NCI-H1436 treated with DMSO at 0.1 percent for 48 hours (cell line): ENCODE measurements at regions not wholly inside any gene's neighbourhood (a gene's known extent, or its start where the extent isn't known, plus 50 kb on each side); places are given as distances from the start of the nearest gene placed in this dataset.

Source experiments
- DNase-seq: peaks from one replicate; lab custom pipeline; 2025; lab: John Stamatoyannopoulos, UW

- no peak for DNase-seq
Observed at GRCh38 chr1:213871179-213871578, 116.6 kb upstream of the PROX1 start.

GRCh38 chr1:213874789-213875188 is 113.0 kb upstream of the PROX1 start:
- no peak for DNase-seq

DNA sequence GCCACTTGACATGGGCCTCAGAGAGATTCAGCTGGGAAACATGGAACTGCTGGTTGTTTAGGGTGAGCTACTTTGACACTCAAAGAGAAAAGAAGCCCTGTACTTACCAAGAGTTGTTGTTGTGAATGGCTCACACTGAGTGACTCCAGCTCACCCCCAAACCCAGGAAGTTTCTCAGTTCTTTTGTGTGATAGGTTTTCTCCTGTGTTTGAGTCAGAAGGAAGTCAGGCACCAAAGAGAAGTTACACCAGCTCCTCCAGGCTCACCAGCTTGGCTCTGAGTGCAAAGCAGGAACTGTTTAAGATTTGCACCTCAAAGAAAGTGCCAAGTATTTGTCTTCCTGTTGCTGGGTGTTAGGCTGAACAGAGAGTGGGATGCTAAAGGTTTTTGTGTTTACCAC is 111.2 kb upstream of the PROX1 start:
- no peak for DNase-seq

DNA sequence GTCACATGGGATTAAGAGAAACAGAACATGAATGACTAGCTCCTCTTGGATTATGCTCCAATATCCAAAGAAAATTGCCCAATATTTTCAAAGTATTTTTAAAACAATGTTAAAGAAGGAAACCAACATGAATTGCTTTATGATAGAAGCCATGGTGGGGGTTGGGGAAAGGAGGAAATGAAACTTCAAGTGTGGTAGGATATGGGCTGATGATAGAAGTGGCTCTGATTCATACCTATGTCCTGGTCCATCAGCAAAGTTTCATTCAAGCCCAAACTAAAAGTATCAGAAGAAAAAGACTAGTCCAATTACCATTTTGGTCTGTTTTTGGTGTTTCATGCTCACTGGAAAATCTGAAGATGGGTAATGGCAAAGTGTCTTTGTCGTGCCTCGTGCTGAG is 104.2 kb upstream of the PROX1 start:
- no peak for DNase-seq

- no peak for DNase-seq
Observed at GRCh38 chr1:213884402-213884801, 103.4 kb upstream of the PROX1 start.

DNA sequence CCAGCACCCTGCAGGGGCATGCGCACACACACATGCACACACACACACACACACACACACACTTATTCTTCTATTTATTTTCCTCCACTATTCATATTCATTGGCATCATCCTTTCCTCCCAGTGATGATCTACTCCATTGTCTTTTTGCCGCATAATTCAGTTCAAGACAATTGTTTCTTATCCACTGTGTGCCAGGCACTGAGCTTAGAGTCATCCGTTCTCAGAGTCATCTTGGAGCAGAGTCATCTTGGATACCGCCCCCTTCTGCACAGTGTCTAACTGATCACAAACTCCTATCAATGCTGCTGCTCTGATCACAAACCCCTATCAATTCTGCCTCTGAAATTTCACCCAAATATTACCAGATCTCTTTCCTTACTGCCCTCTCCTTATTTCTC is 102.8 kb upstream of the PROX1 start:
- no peak for DNase-seq

DNA sequence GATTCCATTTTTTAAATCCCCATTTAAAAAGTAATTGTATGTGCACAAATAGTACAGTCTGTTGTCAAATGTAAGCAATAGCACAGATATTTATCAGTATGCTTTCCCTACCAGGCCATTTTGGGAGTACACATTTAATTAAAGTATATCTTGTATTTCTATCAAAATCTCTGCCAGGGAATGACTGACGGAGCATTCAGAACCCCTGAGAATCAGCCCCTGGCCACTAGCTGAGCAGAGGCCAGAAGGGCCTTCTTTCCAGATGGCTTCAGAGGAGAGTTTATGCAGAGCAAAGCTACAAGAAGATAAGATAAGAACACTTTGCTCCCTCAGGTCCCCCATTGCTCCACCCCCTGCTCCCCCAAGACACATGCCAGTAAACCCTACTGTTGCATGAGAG is 99.9 kb upstream of the PROX1 start:
- DNase-seq: no peak

DNA sequence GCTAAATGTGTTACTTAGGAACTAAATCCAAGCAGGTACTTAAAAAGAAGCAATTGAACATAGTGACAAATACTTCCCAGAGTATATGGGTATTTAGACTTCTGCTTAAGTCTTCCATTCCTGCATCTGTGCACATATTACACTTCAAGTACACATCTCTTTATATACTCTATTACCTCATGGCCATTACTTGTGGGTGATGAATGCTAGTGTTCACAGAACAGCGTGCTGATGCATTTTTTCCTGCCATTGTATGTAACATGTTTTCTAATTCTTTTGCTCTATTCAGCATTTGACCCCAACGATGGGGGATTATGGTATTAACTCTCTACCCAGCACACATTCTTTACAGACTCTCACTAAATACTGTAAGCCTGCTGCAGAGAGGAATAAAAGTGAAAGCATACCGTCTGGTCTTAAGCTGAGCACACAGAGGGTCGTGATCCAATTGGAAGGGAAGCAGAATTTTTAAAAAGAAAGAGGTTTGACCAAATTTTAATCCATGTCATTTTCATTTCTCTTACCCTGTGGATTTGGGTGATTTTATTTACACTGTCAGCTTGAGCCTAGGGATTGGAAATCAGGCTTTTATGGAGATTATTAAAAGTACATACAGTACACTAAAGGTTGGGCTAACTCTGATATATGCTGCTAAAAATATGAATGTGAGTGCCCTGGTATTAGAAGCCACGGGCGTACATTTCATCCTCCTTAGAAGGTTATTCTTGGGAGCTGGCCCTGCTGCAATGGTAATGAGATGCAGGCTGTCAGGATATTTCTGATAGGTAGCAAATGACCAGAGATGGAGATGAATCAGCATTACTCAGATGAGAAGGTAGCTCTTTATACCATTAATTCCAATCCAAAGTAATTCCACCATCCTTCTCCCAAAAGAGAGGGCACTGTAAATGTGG is 95.5 kb upstream of the PROX1 start:
- DNase-seq: no peak

DNA sequence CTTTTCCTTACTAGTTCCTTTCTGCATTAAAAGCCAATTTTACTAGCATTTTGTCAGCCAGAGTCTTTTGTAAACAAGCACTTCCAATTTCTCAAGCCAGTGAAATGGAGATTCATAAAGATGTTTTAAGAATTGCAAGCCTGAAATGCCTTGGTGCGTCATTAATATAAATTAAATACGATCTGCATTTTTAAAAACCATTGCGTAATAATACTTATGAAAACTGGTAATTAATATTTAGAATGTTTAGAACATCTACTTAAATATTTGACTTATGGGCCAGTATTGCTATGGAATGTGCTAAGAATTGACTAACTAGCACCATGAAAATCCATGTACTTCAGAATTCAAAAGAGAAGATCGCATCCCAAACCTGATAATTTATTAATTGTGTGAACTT is 89.1 kb upstream of the PROX1 start:
- no peak for DNase-seq

- DNase-seq: no peak
Observed at GRCh38 chr1:213899413-213899812, 88.4 kb upstream of the PROX1 start.

DNA sequence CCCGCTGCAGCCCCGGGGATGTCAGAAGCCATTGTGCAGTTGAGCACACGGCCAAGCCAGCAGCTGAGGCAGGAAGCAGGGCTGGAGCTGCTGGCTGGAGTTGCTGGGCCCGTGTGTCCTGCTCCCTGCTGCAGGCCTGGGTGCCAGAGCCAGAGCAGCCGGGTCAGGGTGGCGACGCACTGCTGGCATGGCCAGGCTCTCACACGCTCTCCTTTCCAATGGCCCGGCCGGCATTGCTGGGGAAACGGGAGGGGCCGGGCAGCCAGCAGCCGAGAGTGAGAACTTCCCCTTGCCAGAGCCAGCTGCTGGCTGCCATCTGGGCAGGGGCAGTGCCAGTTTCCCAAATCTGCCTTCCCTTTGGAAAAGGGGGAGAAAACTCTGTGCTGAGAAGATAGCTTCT is 82.4 kb upstream of the PROX1 start:
- no peak for DNase-seq

GRCh38 chr1:213908521-213908920 is 79.3 kb upstream of the PROX1 start:
- no peak for DNase-seq

DNA sequence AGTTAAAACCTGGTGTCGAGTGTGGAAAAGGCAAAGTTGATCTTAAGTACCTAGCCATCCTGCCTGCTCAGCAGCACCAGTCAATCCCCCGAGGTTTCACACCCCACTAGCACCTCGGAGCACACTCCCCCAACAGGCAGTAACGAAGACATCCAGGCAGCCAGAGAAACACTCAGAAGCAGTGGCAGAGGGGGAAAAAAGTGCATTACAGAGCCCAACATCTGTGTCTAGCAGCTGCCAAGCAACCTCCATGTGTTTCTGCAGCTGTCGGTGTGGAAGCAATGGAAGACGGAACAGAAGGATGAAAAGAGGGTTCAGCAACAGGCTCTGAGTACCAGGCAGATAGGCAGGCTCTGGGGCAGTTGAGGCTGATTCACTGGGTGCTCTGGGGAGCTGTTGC is 73.4 kb upstream of the PROX1 start:
- no peak for DNase-seq

- DNase-seq: no peak
Observed at GRCh38 chr1:213921311-213921710, 66.5 kb upstream of the PROX1 start.

DNA sequence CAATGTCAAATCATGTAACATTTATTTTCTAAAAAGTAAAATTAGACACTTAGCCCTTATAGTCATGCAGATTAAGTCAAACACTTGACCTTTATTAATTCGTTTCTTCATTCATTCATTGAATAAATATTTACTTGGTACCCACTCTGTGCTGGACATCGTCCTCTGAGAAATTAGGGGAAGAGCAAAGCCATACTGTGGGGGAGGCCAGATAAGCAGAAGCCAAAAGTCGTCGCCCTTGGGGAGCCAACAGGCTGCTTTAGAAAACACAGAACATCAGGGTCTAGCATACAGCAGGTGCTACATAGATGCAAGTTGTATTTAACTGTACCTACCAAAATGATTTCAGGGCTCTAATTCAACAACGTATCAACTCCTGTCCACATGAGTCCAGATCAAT is 66.1 kb upstream of the PROX1 start:
- DNase-seq: no peak

GRCh38 chr1:213925531-213926182 is 62.1 kb upstream of the PROX1 start:
- DNase-seq: no peak

DNA sequence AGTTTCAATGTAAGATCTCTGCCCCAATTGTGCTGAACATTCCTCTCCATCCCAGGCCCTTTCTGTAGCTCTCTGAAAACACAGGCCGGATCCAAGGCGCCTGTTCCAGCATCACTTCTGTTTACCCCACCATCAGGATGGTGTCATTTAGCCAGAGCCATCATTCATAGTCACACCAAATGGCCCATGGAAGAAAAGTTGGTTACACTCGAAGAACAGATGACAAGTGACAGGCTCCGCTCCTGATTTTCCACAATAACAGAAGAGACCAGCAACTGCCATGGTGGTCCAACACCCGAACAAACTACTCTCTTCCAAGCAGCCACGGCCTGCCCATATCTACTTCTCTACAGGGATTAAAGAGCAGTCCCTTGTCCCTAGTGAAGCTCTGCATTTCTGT is 59.9 kb upstream of the PROX1 start:
- DNase-seq: no peak

DNA sequence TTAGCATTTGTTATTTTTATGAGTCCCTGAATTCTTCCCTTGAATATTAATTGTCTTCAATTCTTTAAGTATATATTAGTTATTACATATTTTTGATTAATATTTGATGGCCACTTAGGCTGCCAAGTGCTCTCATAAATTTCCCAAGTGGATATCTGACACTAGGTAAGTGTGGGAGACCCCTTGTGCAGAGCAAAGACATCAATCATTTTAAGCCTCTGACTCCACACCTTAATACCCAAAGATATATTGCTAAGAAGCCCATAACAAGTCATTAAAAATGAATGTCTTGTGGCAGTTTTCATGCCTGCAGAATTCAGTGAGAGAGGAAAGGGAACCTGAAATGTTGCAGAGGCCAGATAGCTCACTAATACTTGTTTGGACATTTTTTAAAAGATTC is 58.4 kb upstream of the PROX1 start:
- no peak for DNase-seq

DNA sequence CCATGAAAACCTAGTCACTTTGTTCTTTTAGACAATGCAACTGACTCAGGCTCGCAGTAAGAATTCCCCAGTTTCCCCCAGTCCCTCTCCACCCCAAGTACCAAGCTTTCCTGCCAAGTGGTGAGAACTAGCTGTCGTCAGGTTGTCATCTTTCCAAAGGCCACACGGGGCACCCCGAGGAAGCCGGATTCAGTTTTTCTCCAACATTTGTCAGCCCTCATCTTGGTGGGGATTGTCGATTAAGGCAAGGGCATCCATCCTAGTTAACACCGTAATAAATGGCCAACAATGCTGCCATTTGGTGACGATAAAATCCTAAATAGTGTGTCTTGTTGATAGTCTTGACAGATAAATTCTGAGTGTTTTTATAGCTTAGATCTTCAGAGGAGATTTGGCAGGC is 55.9 kb upstream of the PROX1 start:
- no peak for DNase-seq

DNA sequence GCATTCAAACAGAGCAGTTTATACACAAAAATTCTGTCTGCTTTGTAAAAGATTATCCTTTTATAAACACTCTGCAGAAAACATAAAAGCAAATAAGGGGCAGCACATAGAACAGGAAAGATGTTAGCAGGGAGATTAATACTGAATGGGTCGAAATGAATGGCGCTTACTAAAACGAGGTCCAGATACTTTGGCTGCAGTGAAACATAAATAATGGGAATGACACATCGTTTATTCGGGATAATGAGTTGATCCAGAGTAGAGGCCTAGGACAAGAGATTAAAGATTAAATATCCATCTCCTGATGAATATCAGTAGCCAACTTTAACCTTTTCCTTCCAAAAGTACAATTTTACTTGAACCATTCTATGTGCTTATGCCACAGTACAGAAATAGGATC is 54.4 kb upstream of the PROX1 start:
- no peak for DNase-seq

DNA sequence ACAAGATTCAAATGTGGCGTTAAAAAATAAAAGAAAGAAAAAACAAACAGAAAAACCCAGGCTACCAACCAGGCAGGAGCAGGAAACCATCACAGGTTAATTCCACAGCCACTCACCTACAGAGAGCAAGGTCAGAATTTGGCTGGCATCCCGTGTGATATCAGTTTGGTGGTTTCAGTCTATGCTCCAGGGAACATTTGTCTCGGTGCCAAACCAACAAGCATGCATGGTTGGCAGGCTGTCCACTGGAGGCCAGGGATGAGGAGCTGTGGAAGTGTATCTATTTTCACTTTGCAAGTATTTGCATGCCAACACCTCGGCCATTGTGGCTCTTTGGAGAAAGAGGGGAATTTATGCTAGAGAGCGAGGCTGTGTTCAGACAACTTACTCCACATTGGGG is 53.1 kb upstream of the PROX1 start:
- no peak for DNase-seq

- no peak for DNase-seq
Observed at GRCh38 chr1:213936571-213936970, 51.2 kb upstream of the PROX1 start.
